ENCODE measurements at regions not wholly inside any gene's neighbourhood (a gene's known extent, or its start where the extent isn't known, plus 50 kb on each side); places are given as distances from the start of the nearest gene placed in this dataset.
"Not testable (repeated sequence)": the region's sequence is repeated elsewhere in the genome, so short reads cannot be mapped to it uniquely, and the experiment has no call there.

DNA sequence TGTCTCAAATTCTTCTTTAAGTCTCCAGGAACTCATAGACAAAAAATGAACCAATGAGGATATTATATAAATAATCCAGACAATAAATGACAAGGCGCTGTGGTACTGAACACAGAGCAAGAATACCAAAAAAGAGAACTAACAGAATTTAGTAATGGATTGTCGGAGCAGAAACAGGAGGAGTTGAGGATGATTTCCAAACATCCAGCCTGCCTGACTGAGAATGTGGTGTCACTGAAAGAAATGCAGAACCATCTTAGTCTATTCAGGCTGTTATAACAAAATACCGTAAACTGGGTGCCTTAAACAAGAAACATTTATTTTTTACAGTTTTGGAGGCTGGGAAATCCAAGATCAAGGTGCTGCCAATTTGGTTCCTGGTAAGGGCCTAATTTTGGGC lies 79.7 kb downstream of the RGS2 start:
- Mint-ChIP-seq H3K4me3 (no peak overlapping the region), H3K27ac (no peak overlapping the region), H3K4me1 (ENCODE audit: low read depth) (peaks cover 6% of the 10 kb centered on the region), H3K9me3 (no peaks in the 10 kb centered on the region), H3K36me3 (ENCODE audit: low read depth) (no peaks in the 10 kb centered on the region), H3K27me3 (no peaks in the 10 kb centered on the region)
- intact Hi-C loops (cut with micrococcal nuclease), result no loop called here

DNA sequence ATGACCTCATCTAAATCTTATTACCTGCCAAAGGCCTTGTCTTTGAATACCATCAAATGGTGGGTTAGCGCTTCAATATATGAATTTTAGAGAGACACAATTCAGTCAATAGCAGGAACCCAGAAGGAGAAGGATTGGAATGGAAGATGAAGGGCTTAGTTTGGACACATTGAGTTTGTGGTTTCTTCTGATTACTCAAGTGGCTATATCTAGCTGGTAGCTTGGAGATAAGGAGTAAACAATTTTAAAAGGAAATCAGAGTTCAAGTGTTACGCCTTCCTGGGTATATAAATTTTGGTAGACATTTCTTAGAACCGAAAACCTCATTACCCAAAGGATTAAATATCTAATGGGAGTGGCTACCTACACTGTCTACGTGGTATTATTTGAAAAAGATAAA lies 80.2 kb downstream of the RGS2 start:
- no peak overlapping the region for H3K4me3 Mint-ChIP-seq
- no peak overlapping the region for H3K27ac Mint-ChIP-seq
- H3K9me3 Mint-ChIP-seq, result no peaks in the 10 kb centered on the region
- H3K36me3 Mint-ChIP-seq (ENCODE audit: low read depth), result no peaks in the 10 kb centered on the region
- H3K4me1 Mint-ChIP-seq (ENCODE audit: low read depth), result peaks cover 6% of the 10 kb centered on the region
- intact Hi-C loops (cut with micrococcal nuclease), result no loop called here
- H3K27me3 Mint-ChIP-seq, result no peaks in the 10 kb centered on the region

DNA sequence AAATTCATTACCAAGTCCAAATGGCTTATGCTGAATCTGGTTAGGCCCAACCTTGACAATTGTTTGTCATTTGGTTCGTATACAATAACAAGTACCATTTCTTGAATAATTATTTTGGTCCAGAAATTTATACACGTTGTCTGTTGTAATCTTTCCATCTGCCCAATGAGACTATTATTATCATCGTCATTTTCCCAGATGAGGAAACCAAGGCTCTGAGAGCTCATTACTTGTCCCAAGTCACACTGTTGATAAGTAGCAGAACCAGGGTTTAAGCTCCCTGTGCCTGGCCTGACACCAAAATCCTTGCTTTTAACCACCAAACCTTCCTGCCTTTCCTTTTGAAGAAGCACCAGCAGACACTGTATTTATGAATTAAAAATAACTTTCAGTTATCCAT lies 81.3 kb downstream of the RGS2 start:
- Mint-ChIP-seq H3K4me3 (no peak overlapping the region), H3K36me3 (ENCODE audit: low read depth) (no peaks in the 10 kb centered on the region), H3K27ac (no peak overlapping the region), H3K9me3 (no peaks in the 10 kb centered on the region), H3K27me3 (no peaks in the 10 kb centered on the region), H3K4me1 (ENCODE audit: low read depth) (peaks cover 6% of the 10 kb centered on the region)
- intact Hi-C loops (cut with micrococcal nuclease), result no loop called here

DNA sequence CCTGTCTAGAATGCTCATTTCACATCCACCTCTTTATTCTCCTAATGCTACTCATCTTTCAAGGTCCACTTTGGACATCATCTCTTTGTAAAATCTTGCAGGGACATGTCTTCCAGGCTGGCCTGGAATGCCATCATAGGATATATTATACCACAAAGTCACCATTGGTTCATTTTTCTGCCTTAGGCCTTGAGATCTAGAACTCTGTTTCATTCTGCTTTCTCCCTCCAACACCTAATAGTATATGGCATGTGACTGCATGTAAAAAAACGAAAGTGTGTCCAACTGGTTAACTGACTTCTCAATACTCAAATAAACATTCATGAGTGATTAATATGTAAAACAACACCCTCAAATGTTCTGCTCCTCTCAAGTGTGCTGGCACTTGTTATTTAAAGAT lies 84.1 kb downstream of the RGS2 start:
- no peaks in the 10 kb centered on the region for H3K9me3 Mint-ChIP-seq
- no peak overlapping the region for H3K4me3 Mint-ChIP-seq
- H3K4me1 Mint-ChIP-seq (ENCODE audit: low read depth), result no peaks in the 10 kb centered on the region
- intact Hi-C loops (cut with micrococcal nuclease), result no loop called here
- no peaks in the 10 kb centered on the region for H3K36me3 Mint-ChIP-seq (ENCODE audit: low read depth)
- H3K27ac Mint-ChIP-seq, result no peak overlapping the region
- no peaks in the 10 kb centered on the region for H3K27me3 Mint-ChIP-seq

DNA sequence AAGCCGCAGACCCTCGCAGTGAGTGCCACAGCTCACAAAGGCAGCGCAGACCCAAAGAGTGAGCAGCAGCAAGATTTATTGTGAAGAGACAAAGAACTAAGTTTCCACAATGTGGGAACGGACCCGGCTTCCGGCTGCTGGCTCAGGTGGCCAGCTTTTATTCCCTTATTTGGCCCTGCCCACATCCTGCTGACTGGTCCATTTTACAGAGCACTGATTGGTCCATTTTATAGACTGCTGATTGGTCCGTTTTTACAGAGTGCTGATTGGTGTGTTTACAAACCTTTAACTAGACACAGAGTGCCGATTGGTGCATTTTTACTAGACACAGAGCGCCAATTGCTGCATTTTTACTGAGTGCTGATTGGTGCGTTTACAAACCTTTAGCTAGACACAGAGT lies 86.6 kb downstream of the RGS2 start:
- H3K4me1 Mint-ChIP-seq (ENCODE audit: low read depth); H3K36me3 Mint-ChIP-seq (ENCODE audit: low read depth); H3K9me3 Mint-ChIP-seq; H3K4me3 Mint-ChIP-seq; intact Hi-C loops (cut with micrococcal nuclease); H3K27ac Mint-ChIP-seq; H3K27me3 Mint-ChIP-seq: not testable (repeated sequence)

DNA sequence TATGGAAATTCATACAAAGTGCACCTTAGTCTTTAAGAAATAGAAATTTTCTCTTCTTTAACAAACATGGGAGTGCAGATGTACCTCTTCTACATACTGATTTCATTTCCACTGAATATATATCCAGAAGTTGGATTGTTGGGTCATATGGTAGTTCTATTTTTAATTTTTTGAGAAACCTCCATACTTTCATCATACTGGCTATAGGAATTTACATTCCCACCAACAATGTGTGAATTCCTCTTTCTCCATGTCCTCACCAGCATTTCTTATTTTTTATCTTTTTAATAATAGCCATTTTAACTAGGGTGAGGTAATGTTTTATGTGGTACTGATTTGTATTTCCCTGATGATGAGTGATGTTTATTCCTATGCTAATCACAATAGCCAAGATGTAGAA lies 87.5 kb downstream of the RGS2 start:
- H3K4me3 Mint-ChIP-seq, result no peak overlapping the region
- no peaks in the 10 kb centered on the region for H3K27me3 Mint-ChIP-seq
- H3K27ac Mint-ChIP-seq, result no peak overlapping the region
- no peaks in the 10 kb centered on the region for H3K9me3 Mint-ChIP-seq
- H3K36me3 Mint-ChIP-seq (ENCODE audit: low read depth), result no peaks in the 10 kb centered on the region
- no peaks in the 10 kb centered on the region for H3K4me1 Mint-ChIP-seq (ENCODE audit: low read depth)
- intact Hi-C loops (cut with micrococcal nuclease), result no loop called here

DNA sequence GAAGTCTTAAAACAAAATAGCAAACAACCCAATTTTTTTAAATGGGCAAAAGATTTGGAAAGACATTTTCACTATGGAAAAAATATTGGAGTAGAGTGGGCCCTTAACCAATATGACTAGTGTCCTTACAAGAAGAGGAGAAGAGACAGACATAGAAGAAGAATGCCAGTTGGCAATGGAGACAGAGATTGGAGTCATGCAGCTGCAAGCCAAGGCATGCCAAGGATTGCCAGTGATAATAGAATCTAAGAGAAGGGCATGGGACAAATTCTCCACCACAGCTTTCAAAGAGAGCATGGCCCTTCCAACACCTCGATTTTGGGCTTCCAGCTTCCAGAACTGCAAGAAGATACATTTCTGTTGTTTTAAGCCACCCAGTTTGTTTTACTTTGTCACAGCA lies 92.7 kb downstream of the RGS2 start:
- Mint-ChIP-seq H3K4me3 (no peak overlapping the region), H3K4me1 (ENCODE audit: low read depth) (peaks cover 5% of the 10 kb centered on the region), H3K27ac (no peak overlapping the region), H3K27me3 (no peaks in the 10 kb centered on the region), H3K9me3 (no peaks in the 10 kb centered on the region), H3K36me3 (ENCODE audit: low read depth) (no peaks in the 10 kb centered on the region)
- intact Hi-C loops (cut with micrococcal nuclease), result loop anchor here (10.0 kb wide), 1 partner anchor 113 kb away; no protein-coding TSS in a partner anchor

DNA sequence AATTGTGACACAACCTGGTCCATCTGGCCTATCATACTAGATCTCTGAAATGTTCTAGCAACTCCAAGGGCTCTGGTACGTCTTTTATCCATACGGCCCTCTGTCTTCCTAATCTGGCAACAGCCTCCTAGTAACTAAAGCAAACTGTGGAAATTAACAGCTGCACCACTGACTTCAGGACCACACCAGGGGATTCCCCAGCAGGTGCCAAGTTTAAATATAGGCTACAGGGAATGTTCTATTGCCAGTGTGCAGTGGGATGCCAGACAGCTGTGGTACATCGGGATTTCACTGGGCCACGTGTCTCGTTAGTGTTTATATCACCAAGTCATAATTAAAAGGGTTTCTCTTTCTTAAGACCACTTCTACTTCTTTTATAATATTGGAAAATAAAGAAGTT lies 94.3 kb downstream of the RGS2 start:
- intact Hi-C loops (cut with micrococcal nuclease), result loop anchor here (10.0 kb wide), 1 partner anchor 112 kb away; no protein-coding TSS in a partner anchor
- Mint-ChIP-seq H3K27ac (no peak overlapping the region), H3K27me3 (no peaks in the 10 kb centered on the region), H3K36me3 (ENCODE audit: low read depth) (no peaks in the 10 kb centered on the region), H3K4me3 (no peak overlapping the region), H3K4me1 (ENCODE audit: low read depth) (peaks cover 14% of the 10 kb centered on the region), H3K9me3 (no peaks in the 10 kb centered on the region)

DNA sequence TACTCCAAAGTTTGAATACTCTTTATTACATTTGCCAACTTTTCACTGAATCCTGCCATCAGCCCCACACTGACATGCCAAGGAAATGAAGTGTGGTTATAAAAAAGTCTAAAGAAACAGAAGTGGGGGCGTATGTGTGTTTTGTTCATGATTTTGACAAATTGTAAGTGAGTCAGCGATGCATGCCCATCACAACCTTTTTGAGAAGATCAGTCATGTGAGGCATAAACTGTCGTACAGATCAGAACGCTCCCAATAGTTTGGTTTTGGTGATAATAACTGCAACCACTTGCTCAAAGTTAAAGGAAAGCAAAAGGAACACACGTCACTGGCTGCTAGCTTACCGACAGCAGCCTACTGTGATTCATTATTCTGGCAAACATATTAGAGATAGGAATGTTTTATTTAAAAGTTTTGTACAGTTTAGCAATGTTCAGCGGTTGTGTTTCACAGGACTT lies 95.6 kb downstream of the RGS2 start:
- H3K27me3 Mint-ChIP-seq, result no peaks in the 10 kb centered on the region
- peaks cover 21% of the 10 kb centered on the region for H3K4me1 Mint-ChIP-seq (ENCODE audit: low read depth)
- no peaks in the 10 kb centered on the region for H3K9me3 Mint-ChIP-seq
- no peak overlapping the region for H3K4me3 Mint-ChIP-seq
- intact Hi-C loops (cut with micrococcal nuclease), result loop anchor here (10.0 kb wide), 1 partner anchor 110 kb away; no protein-coding TSS in a partner anchor
- no peak overlapping the region for H3K27ac Mint-ChIP-seq
- H3K36me3 Mint-ChIP-seq (ENCODE audit: low read depth), result no peaks in the 10 kb centered on the region

DNA sequence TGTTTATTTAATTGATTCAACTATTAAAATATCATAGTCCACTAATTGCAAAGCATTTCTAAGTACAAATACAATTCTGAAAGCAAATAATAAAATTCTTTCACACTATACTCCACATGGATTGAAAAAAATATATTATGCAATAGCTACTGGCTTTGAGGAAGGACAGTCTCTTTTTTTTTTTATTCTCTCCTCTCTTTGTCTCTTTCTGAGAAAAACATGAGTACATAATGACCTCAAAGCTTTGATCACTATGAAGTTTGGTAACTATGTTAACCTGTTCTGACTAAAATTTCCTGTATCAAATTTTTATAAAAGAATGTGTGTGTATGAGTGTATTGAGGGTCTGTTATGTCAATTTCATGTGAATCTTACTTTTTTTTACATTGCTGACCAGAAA lies 96.2 kb downstream of the RGS2 start:
- H3K9me3 Mint-ChIP-seq, result no peaks in the 10 kb centered on the region
- H3K4me3 Mint-ChIP-seq, result no peak overlapping the region
- H3K36me3 Mint-ChIP-seq (ENCODE audit: low read depth), result no peaks in the 10 kb centered on the region
- intact Hi-C loops (cut with micrococcal nuclease), result loop anchor here (10.0 kb wide), 1 partner anchor 110 kb away; no protein-coding TSS in a partner anchor
- H3K27me3 Mint-ChIP-seq, result no peaks in the 10 kb centered on the region
- peaks cover 21% of the 10 kb centered on the region for H3K4me1 Mint-ChIP-seq (ENCODE audit: low read depth)
- H3K27ac Mint-ChIP-seq, result no peak overlapping the region

DNA sequence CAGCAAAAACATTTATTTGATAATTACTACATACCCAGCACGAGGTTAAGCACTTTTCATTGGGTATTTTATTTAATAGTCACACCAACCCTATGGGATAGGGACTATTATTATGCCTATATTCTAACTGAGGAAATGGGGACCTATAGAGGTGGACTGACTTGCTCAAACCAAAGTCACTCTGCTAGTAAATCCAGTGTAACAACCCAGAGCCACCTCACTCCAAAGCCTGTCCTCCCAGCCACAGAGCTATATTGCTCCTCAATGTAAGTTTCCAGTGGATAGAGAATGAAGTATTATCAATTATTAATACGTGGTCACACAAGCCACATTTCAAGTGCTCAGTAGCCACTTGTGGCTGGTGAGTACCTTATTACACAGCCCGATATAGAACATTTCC lies 97.5 kb downstream of the RGS2 start:
- Mint-ChIP-seq H3K9me3 (no peaks in the 10 kb centered on the region), H3K36me3 (ENCODE audit: low read depth) (no peaks in the 10 kb centered on the region), H3K27ac (no peak overlapping the region), H3K4me3 (no peak overlapping the region), H3K4me1 (ENCODE audit: low read depth) (peaks cover 21% of the 10 kb centered on the region), H3K27me3 (peaks cover 1% of the 10 kb centered on the region)
- intact Hi-C loops (cut with micrococcal nuclease), result loop anchor here (10.0 kb wide), 1 partner anchor 108 kb away; no protein-coding TSS in a partner anchor

DNA sequence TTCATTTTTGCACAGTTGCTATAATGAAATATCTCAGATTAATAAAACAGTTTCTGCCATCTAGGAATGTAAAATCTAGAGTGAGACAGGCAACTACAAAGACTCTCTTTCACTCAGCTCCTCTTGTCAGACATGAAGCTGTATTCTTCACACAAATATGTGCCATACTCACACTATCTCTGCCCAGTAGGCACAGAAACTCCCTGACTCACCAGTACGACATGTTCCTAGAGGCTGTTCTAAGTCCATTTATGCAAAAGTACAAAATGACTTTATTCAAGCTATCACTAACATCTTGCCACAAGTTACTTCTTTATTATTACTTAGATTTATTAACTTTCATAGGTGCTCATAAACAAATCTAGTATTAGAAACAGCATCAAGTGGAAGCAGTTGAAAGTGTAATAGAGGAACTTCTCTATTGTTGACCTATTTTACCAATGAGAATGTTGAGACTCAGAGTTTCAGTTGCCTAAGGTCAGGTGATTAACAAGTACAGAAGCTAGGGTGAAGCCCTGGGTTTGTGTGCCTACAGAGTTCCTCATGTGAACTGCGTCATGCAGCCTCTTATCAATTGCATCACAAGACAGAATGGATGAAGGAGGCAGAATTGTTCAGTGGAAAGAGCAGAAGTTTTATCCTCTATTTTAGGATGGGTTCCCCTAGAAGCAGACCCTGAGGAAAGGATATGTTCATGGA lies 98.9 kb downstream of the RGS2 start:
- H3K4me1 Mint-ChIP-seq (ENCODE audit: low read depth), result peaks cover 21% of the 10 kb centered on the region
- H3K27me3 Mint-ChIP-seq, result peaks cover 1% of the 10 kb centered on the region
- H3K4me3 Mint-ChIP-seq, result no peak overlapping the region
- no peaks in the 10 kb centered on the region for H3K36me3 Mint-ChIP-seq (ENCODE audit: low read depth)
- intact Hi-C loops (cut with micrococcal nuclease), result loop anchor here (10.0 kb wide), 1 partner anchor 107 kb away; no protein-coding TSS in a partner anchor
- no peaks in the 10 kb centered on the region for H3K9me3 Mint-ChIP-seq
- H3K27ac Mint-ChIP-seq, result no peak overlapping the region

DNA sequence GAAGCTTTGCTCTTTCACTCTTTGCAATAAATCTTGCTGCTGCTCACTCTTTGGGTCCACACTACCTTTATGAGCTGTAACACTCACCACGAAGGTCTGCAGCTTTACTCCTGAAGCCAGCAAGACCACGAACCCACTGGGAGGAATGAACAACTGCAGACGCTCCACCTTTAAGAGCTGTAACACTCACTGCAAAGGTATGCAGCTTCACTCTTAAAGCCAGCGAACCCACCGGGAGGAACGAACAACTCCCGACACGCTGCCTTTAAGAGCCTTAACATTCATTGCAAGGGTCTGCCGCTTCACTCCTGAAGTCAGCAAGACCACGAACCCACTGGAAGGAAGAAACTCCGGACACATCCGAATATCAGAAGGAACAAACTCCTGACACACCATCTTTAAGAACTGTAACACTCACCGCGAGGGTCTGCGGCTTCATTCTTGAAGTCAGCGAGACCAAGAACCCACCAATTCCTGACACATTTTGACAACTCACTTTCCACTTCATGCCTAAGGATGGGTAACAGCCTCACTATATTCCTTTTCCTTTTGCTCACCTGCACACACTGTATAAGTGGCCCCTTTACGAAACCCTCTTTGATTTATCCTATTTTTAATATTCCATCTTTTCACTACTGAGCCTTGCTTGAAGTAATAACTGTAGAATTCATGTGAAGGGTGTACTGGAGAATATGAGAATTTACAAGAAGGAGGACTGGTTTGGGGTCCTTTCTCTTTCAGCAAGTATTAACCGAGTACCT lies 103.2 kb downstream of the RGS2 start:
- H3K4me3 Mint-ChIP-seq; H3K27me3 Mint-ChIP-seq; H3K9me3 Mint-ChIP-seq; intact Hi-C loops (cut with micrococcal nuclease); H3K27ac Mint-ChIP-seq; H3K36me3 Mint-ChIP-seq (ENCODE audit: low read depth): not testable (repeated sequence)
- H3K4me1 Mint-ChIP-seq (ENCODE audit: low read depth), result peaks cover 16% of the 10 kb centered on the region

DNA sequence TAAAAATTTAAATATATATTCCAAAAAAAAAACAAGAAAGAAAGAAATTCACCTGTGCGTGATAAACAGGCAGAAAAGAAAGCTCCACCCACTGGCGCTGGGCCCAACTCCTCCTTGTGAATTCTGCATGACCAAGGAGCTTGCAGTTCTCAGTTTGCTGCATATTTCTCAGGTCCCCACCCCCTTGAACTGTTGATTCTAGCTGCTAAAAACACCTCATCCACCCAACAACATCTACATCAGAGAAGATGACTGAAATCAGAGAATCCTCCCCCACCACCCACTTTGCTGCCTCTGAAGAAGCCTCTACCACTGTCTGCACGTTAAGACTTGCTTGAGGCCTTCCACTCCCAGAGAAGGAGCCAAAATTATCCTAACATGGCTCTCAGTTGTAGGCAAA lies 104.8 kb downstream of the RGS2 start:
- no peak overlapping the region for H3K27ac Mint-ChIP-seq
- intact Hi-C loops (cut with micrococcal nuclease), result no loop called here
- no peaks in the 10 kb centered on the region for H3K36me3 Mint-ChIP-seq (ENCODE audit: low read depth)
- no peak overlapping the region for H3K4me3 Mint-ChIP-seq
- H3K4me1 Mint-ChIP-seq (ENCODE audit: low read depth), result peaks cover 2% of the 10 kb centered on the region
- peaks cover 1% of the 10 kb centered on the region for H3K27me3 Mint-ChIP-seq
- H3K9me3 Mint-ChIP-seq, result no peaks in the 10 kb centered on the region

Measured in dendritic cell treated with granulocyte-macrophage colony-stimulating factor and Interleukin-4, amounts not matched to agents 40 ng/mL and 50 ng/mL, for 4 days (primary cell).